Activated CD8-positive, alpha-beta T cell treated with anti-CD3 and anti-CD28 coated beads for 36 hours (primary cell): ENCODE measurements at regions not wholly inside any gene's neighbourhood (a gene's known extent, or its start where the extent isn't known, plus 50 kb on each side); places are given as distances from the start of the nearest gene placed in this dataset.

Experiments
- ATAC-seq: fragments of 200-7000 bp; cut with Tn5 transposase; one replicate; pipeline ENCODE4 v1.10.0; 2021; ENCODE audit warnings: mild to moderate bottlenecking, moderate library complexity
- CTCF ChIA-PET: fragments of 350-600 bp; sonication (Branson Sonifier 250); formaldehyde crosslinking; loops from one replicate; lab custom pipeline; 2021; ENCODE audit warnings: antibody characterized with exemption; lab: Charles Lee
- POLR2A ChIA-PET: fragments of 350-600 bp; sonication (Branson Sonifier 250); formaldehyde crosslinking; loops from one replicate; lab custom pipeline; 2021; ENCODE audit warnings: antibody characterized with exemption; lab: Charles Lee
- DNase-seq: peaks from one replicate; pipeline ENCODE4 v3.0.0-alpha.2; 2020
- H3K27ac Mint-ChIP-seq: one replicate; pipeline ENCODE4 v1.8.0; 2021; ENCODE audit warnings: mild to moderate bottlenecking, mixed read lengths
- H3K27me3 Mint-ChIP-seq: one replicate; pipeline ENCODE4 v1.8.0; 2021; ENCODE audit warnings: mixed read lengths
- H3K36me3 Mint-ChIP-seq: one replicate; pipeline ENCODE4 v1.8.0; 2021; ENCODE audit warnings: low read depth, mixed read lengths
- H3K4me1 Mint-ChIP-seq: one replicate; pipeline ENCODE4 v1.8.0; 2021; ENCODE audit warnings: low read depth, mixed read lengths
- H3K4me3 Mint-ChIP-seq: one replicate; pipeline ENCODE4 v1.8.0; 2021; ENCODE audit warnings: mild to moderate bottlenecking, moderate library complexity, mixed read lengths
- H3K9me3 Mint-ChIP-seq: one replicate; pipeline ENCODE4 v1.8.0; 2021; ENCODE audit warnings: mixed read lengths
- intact Hi-C: fragments of 100-400 bp; cut with micrococcal nuclease; formaldehyde crosslinking; loops from one replicate; pipeline ENCODE4 v1.10.0; 2022
- TF ChIP-seq, protein P1 (sequence below): fragments of 200-600 bp; IDR thresholded peaks from one replicate; pipeline ENCODE4 v1.8.0; 2022; ENCODE audit warnings: antibody characterized with exemption, mild to moderate bottlenecking

DNA sequence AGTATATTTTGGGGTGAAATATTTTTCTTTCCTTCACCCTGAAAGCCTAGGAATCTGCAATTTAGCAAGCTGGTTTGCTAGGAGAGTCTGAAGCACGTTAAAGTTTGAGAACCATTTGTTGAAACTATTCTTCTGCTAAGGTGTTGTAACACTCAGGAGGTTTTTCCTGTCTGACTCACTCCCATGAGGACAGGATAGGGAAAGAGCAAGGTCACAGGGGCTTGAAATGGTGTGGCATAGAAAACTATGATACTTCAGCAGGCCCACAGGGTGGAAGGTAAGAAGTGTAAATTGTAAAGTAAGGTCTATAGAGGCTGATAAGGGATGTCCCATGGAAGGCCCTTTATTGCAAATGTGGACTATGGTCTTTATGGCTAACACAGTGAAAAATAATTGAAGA, 177.7 kb upstream of the ZC3H15 start:
- DNase-seq (no peak), ATAC-seq (no peak)
- Mint-ChIP-seq H3K9me3 (peaks cover 4% of the 10 kb centered on the region), H3K4me3 (no peak overlapping the region), H3K36me3 (peaks cover 14% of the 10 kb centered on the region), H3K27ac (no peak overlapping the region), H3K4me1 (no peaks in the 10 kb centered on the region), H3K27me3 (no peaks in the 10 kb centered on the region)
- intact Hi-C loops = no loop called here
- TF ChIP-seq, protein P1, sequence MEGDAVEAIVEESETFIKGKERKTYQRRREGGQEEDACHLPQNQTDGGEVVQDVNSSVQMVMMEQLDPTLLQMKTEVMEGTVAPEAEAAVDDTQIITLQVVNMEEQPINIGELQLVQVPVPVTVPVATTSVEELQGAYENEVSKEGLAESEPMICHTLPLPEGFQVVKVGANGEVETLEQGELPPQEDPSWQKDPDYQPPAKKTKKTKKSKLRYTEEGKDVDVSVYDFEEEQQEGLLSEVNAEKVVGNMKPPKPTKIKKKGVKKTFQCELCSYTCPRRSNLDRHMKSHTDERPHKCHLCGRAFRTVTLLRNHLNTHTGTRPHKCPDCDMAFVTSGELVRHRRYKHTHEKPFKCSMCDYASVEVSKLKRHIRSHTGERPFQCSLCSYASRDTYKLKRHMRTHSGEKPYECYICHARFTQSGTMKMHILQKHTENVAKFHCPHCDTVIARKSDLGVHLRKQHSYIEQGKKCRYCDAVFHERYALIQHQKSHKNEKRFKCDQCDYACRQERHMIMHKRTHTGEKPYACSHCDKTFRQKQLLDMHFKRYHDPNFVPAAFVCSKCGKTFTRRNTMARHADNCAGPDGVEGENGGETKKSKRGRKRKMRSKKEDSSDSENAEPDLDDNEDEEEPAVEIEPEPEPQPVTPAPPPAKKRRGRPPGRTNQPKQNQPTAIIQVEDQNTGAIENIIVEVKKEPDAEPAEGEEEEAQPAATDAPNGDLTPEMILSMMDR = no peak
- POLR2A ChIA-PET = no interaction called here
- CTCF ChIA-PET = no interaction called here

DNA sequence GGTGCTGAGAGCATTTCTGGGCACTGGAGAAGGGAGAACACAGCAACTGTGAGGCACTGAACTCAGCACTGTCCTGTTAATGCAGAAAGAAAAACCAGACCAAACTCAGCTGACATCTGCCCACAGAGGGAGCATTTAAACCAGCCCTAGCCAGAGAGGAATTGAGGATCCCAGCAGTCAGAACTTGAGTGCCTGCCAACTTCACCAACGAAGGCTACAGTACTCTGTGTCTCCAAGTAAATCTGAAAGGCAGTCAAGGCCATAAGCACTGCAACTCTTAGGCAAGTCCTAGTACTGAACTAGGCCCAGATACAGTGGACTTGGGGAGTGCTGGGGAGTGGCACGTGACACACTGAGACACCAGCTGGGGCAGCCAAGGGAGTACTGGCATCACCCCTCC, 176.2 kb upstream of the ZC3H15 start:
- Mint-ChIP-seq H3K9me3 (peaks cover 5% of the 10 kb centered on the region), H3K27me3 (no peaks in the 10 kb centered on the region), H3K27ac (no peak overlapping the region), H3K36me3 (peaks cover 21% of the 10 kb centered on the region), H3K4me1 (no peaks in the 10 kb centered on the region), H3K4me3 (no peak overlapping the region)
- intact Hi-C loops = no loop called here
- DNase-seq = no peak
- POLR2A ChIA-PET = no interaction called here
- CTCF ChIA-PET = no interaction called here
- no peak for ATAC-seq
- TF ChIP-seq, protein P1 = no peak

DNA sequence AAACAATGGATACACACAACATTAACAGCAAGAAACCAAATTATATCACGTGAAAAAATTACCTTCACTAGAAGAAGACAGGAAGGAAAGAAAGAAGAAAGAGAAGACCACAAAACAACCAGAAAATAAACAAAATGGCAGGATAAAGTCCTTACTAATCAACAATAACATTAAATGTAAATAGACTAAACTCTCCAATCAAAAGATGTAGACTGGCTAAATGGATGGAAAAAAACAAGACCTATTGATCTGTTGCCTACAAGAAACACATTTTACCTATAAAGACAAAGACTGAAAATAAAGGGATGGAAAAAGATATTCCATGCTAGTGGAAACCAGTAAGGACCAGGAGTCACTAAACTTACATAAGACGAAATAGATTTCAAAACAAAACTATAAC, 167.0 kb upstream of the ZC3H15 start:
- ATAC-seq (no peak), DNase-seq (no peak)
- Mint-ChIP-seq H3K27ac (no peak overlapping the region), H3K27me3 (no peaks in the 10 kb centered on the region), H3K4me3 (no peak overlapping the region), H3K36me3 (peaks cover 37% of the 10 kb centered on the region), H3K4me1 (peaks cover 3% of the 10 kb centered on the region), H3K9me3 (peaks cover 27% of the 10 kb centered on the region)
- ChIA-PET POLR2A (no interaction called here), CTCF (no interaction called here)
- intact Hi-C loops = no loop called here
- TF ChIP-seq, protein P1 = no peak

DNA sequence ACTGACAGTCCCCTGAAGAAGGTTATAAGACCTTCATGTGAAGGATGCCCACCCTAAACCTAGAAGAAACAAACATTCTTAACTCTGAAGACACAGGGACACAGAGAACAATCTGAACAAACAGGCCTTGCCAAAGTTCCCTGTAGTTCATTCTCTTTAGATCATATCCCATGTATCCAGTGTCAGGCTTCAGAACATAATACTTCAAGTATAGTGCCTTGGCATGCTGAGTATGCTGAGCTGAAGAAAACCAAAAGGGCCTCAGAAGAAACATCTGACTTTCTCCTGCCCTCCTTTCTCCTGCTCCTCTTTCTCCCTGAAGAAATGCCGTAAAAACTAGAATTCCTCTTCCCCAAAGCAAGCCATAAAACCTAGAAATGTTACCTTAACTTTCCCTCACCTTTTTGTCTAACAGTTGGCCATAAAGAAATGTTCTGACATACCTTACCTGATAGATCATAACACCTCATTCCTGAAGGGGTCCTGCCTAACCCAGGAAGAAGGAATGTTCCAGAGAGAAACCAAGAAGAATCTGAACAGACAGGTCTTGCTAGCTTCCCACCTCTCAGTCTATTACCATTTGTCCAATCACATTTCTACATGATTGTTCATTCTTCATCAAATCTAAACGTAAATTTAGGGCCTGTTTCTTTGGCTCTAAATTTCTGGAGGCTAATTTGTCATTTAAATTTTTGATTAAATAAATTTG, 160.1 kb upstream of the ZC3H15 start:
- no peak overlapping the region for H3K4me3 Mint-ChIP-seq
- peaks cover 10% of the 10 kb centered on the region for H3K9me3 Mint-ChIP-seq
- no peak for ATAC-seq
- peaks cover 11% of the 10 kb centered on the region for H3K36me3 Mint-ChIP-seq
- ChIA-PET CTCF (no interaction called here), POLR2A (no interaction called here)
- TF ChIP-seq, protein P1 = no peak
- intact Hi-C loops = no loop called here
- no peak overlapping the region for H3K27ac Mint-ChIP-seq
- H3K4me1 Mint-ChIP-seq = peaks cover 3% of the 10 kb centered on the region
- DNase-seq = no peak
- no peaks in the 10 kb centered on the region for H3K27me3 Mint-ChIP-seq

DNA sequence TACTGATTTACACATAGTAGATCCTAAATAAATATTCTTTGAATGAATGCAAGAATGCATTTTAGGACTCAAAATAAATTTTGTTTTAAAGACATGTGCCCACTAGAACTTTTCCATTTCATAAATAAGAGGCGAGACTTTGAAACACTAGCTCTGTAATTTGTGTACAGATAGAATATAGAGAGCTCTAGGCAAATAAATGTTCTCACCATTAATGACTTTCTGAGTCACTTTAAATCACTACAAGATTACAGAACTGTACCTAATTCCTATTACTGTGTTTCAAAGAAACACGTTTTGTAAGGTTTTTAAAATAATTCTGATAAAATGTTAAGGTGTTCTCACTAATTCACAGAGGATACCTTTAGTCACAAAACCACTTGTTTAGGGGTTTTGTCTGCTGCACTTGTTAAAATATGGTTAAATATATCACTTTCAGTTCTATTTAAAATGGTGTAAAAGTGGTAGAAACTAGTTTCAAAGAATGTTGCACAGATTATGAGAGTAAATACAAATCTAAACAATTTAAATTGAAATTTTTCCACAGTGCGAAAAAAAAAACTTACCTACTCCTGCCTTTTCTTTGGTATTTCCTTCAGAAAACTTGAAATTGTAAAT, 158.7 kb upstream of the ZC3H15 start:
- intact Hi-C loops = no loop called here
- no peak overlapping the region for H3K27ac Mint-ChIP-seq
- DNase-seq (no peak), ATAC-seq (no peak)
- no peaks in the 10 kb centered on the region for H3K4me1 Mint-ChIP-seq
- H3K27me3 Mint-ChIP-seq = no peaks in the 10 kb centered on the region
- H3K36me3 Mint-ChIP-seq = peaks cover 8% of the 10 kb centered on the region
- no peak overlapping the region for H3K4me3 Mint-ChIP-seq
- POLR2A ChIA-PET = no interaction called here
- CTCF ChIA-PET = no interaction called here
- peaks cover 8% of the 10 kb centered on the region for H3K9me3 Mint-ChIP-seq
- TF ChIP-seq, protein P1 = no peak
